Neural cell (in vitro differentiated cells): ENCODE measurements at regions not wholly inside any gene's neighbourhood (a gene's known extent, or its start where the extent isn't known, plus 50 kb on each side); places are given as distances from the start of the nearest gene placed in this dataset.

Experiments used
- H2AFZ ChIP-seq: fragments of 200-600, 300-800 bp; sonication (generic), shearing (Covaris generic); 2 replicates; pipeline ENCODE4 v1.6.0; 2014; ENCODE audit warnings: low read depth, mild to moderate bottlenecking, antibody characterized with exemption, low read length, moderate library complexity
- H3F3A ChIP-seq: fragments of 200-600 bp; shearing (Covaris generic); 2 replicates; pipeline ENCODE4 v1.6.1; 2016; ENCODE audit warnings: mild to moderate bottlenecking, moderate library complexity, mixed read lengths, antibody characterized with exemption, low read length; ENCODE audit not compliant: insufficient read depth, poor library complexity, severe bottlenecking
- H3K27ac ChIP-seq: fragments of 200-600, 300-800 bp; sonication (generic), shearing (Covaris generic); 2 replicates; pipeline ENCODE4 v1.5.1; 2014; ENCODE audit warnings: mild to moderate bottlenecking, low read length, moderate library complexity
- H3K27me3 ChIP-seq: fragments of 300-800, 200-600 bp; sonication (generic), shearing (Covaris generic); 2 replicates; pipeline ENCODE4 v1.6.0; 2014; ENCODE audit warnings: mild to moderate bottlenecking, low read depth, low read length, moderate library complexity; ENCODE audit not compliant: insufficient read depth
- H3K36me3 ChIP-seq: fragments of 300-800, 200-600 bp; sonication (generic), shearing (Covaris generic); 2 replicates; pipeline ENCODE4 v1.5.1; 2014; ENCODE audit warnings: mild to moderate bottlenecking, antibody characterized with exemption, low read length, moderate library complexity; ENCODE audit not compliant: insufficient read depth
- H3K4me2 ChIP-seq: fragments of 300-800, 200-600 bp; sonication (generic), shearing (Covaris generic); 2 replicates; pipeline ENCODE4 v1.6.0; 2014; ENCODE audit warnings: mild to moderate bottlenecking, low read length
- H3K4me3 ChIP-seq: fragments of 300-800, 200-600 bp; sonication (generic), shearing (Covaris generic); 2 replicates; pipeline ENCODE4 v1.5.1; 2014; ENCODE audit warnings: mild to moderate bottlenecking, low read length, moderate library complexity
- H3K79me2 ChIP-seq: fragments of 200-600 bp; shearing (Covaris generic); replicated peaks from 2 replicates; pipeline ENCODE4 v1.6.0; 2014; ENCODE audit warnings: mild to moderate bottlenecking, low read length, moderate library complexity; ENCODE audit not compliant: insufficient read depth
- H3K9ac ChIP-seq: fragments of 300-800, 200-600 bp; sonication (generic), shearing (Covaris generic); 2 replicates; pipeline ENCODE4 v1.6.1; 2016; ENCODE audit warnings: mild to moderate bottlenecking, low read length, mixed read lengths
- H3K9me2 ChIP-seq: fragments of 200-600 bp; shearing (Covaris generic); 2 replicates; pipeline ENCODE4 v1.6.1; 2016; ENCODE audit warnings: mild to moderate bottlenecking, low read length, mixed read lengths; ENCODE audit not compliant: insufficient read depth
- H3K9me3 ChIP-seq: fragments of 200-600, 300-800 bp; sonication (generic), shearing (Covaris generic); 2 replicates; pipeline ENCODE4 v1.6.1; 2016; ENCODE audit warnings: mild to moderate bottlenecking, mixed run types, low read length, moderate library complexity, mixed read lengths
- H4K20me1 ChIP-seq: fragments of 200-600 bp; shearing (Covaris generic); 2 replicates; pipeline ENCODE4 v1.6.1; 2016; ENCODE audit warnings: mild to moderate bottlenecking, mixed run types; ENCODE audit not compliant: insufficient read depth
- EP300 ChIP-seq: fragments of 450-650 bp; conservative IDR thresholded peaks from 2 replicates; pipeline ENCODE4 v1.6.1; 2014; ENCODE audit warnings: antibody characterized with exemption, mild to moderate bottlenecking, moderate library complexity; ENCODE audit not compliant: poor library complexity, severe bottlenecking
- EZH2 ChIP-seq: fragments of 200-600, 300-800 bp; shearing (Covaris generic), sonication (generic); IDR thresholded peaks from 2 replicates; pipeline ENCODE4 v1.6.1; 2014; ENCODE audit warnings: antibody characterized with exemption, low read length, borderline replicate concordance, mild to moderate bottlenecking; ENCODE audit not compliant: insufficient read depth, poor library complexity, severe bottlenecking
- MXI1 ChIP-seq: fragments of 450-650 bp; conservative IDR thresholded peaks from 2 replicates; pipeline ENCODE4 v1.6.1; 2014; ENCODE audit warnings: antibody characterized with exemption, mild to moderate bottlenecking; ENCODE audit not compliant: poor library complexity, severe bottlenecking
- POLR2AphosphoS5 ChIP-seq: IDR thresholded peaks from 2 replicates; pipeline ENCODE4 v1.6.1; 2012
- RAD21 ChIP-seq: fragments of 450-650 bp; conservative IDR thresholded peaks from 2 replicates; pipeline ENCODE4 v1.6.1; 2014; ENCODE audit warnings: antibody characterized with exemption, mild to moderate bottlenecking, moderate library complexity
- SMC3 ChIP-seq: fragments of 450-650 bp; conservative IDR thresholded peaks from 2 replicates; pipeline ENCODE4 v1.6.1; 2014; ENCODE audit warnings: antibody characterized with exemption, mild to moderate bottlenecking, moderate library complexity; ENCODE audit not compliant: poor library complexity
- TAF1 ChIP-seq: IDR thresholded peaks from 2 replicates; pipeline ENCODE4 v1.6.1; 2012; ENCODE audit warnings: low read depth
- TF ChIP-seq, protein P1 (sequence below): fragments of 450-650 bp; IDR thresholded peaks from 2 replicates; pipeline ENCODE4 v1.5.1; 2014; ENCODE audit warnings: antibody characterized with exemption, mild to moderate bottlenecking, moderate library complexity; ENCODE audit not compliant: poor library complexity, severe bottlenecking
- TF ChIP-seq, protein P2 (sequence below): IDR thresholded peaks from 2 replicates; pipeline ENCODE4 v1.6.1; 2012; ENCODE audit warnings: borderline replicate concordance

DNA sequence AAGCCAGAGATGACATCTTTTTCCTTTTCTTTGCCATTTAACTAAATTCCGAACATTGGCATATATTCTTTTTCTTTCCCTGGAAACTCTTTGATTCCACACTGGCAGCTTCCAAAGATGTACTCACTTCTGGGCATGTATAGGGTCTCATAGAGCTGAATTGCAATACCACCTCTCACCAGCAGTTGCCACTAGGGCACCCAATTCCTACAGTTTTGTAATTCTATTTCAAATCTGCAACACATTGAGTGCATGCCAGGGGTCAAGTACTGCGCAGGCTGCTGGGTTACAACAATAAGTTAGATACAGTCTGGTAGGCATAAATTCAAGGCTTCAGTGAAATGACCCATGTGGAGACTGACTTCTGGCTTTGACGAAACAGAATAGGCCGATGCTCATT, 208.8 kb upstream of the NLRP1 start:
- Histone ChIP-seq H3K4me2 (no peak overlapping the region), H3K79me2 (no peaks in the 10 kb centered on the region), H3K9me2 (no peaks in the 10 kb centered on the region), H2AFZ (no peak overlapping the region), H3K4me3 (no peak overlapping the region), H3K9me3 (no peaks in the 10 kb centered on the region), H3K9ac (no peak overlapping the region), H3K27ac (no peak overlapping the region), H4K20me1 (no peaks in the 10 kb centered on the region), H3F3A (no peaks in the 10 kb centered on the region), H3K27me3 (no peaks in the 10 kb centered on the region), H3K36me3 (no peaks in the 10 kb centered on the region)
- TF ChIP-seq POLR2AphosphoS5 (no peak), SMC3 (no peak), MXI1 (no peak), RAD21 (no peak)

DNA sequence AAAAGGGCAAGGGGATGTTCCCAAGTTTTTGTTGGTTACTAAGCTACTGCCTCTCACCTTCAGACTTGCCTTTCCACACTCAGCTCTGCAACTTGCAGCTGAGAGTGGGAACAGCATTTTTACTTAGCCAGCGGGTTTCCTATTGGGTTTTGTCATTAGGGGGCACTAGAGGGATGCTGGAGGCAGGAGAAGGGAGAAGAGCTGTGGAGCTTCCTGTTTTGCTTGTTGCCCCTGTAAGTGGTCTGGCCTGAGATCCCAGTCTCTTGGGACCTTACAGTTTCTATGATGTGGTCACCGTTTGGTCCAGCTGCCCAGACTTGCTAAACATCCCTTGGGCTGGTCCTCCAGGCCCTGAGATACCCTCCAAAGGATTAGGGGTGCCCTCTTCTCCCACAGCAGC, 209.6 kb upstream of the NLRP1 start:
- Histone ChIP-seq H3F3A (no peaks in the 10 kb centered on the region), H3K27me3 (no peaks in the 10 kb centered on the region), H3K9me3 (no peaks in the 10 kb centered on the region), H3K4me2 (no peak overlapping the region), H3K27ac (no peak overlapping the region), H3K9ac (no peak overlapping the region), H2AFZ (no peak overlapping the region), H3K4me3 (no peak overlapping the region), H3K79me2 (no peaks in the 10 kb centered on the region), H3K36me3 (no peaks in the 10 kb centered on the region), H4K20me1 (no peaks in the 10 kb centered on the region), H3K9me2 (no peaks in the 10 kb centered on the region)
- TF ChIP-seq MXI1 (no peak), POLR2AphosphoS5 (no peak), TAF1 (no peak), EZH2 (no peak), RAD21 (no peak), EP300 (no peak), SMC3 (no peak)
- TF ChIP-seq, protein P1, sequence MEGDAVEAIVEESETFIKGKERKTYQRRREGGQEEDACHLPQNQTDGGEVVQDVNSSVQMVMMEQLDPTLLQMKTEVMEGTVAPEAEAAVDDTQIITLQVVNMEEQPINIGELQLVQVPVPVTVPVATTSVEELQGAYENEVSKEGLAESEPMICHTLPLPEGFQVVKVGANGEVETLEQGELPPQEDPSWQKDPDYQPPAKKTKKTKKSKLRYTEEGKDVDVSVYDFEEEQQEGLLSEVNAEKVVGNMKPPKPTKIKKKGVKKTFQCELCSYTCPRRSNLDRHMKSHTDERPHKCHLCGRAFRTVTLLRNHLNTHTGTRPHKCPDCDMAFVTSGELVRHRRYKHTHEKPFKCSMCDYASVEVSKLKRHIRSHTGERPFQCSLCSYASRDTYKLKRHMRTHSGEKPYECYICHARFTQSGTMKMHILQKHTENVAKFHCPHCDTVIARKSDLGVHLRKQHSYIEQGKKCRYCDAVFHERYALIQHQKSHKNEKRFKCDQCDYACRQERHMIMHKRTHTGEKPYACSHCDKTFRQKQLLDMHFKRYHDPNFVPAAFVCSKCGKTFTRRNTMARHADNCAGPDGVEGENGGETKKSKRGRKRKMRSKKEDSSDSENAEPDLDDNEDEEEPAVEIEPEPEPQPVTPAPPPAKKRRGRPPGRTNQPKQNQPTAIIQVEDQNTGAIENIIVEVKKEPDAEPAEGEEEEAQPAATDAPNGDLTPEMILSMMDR, result no peak
- TF ChIP-seq, protein P2, sequence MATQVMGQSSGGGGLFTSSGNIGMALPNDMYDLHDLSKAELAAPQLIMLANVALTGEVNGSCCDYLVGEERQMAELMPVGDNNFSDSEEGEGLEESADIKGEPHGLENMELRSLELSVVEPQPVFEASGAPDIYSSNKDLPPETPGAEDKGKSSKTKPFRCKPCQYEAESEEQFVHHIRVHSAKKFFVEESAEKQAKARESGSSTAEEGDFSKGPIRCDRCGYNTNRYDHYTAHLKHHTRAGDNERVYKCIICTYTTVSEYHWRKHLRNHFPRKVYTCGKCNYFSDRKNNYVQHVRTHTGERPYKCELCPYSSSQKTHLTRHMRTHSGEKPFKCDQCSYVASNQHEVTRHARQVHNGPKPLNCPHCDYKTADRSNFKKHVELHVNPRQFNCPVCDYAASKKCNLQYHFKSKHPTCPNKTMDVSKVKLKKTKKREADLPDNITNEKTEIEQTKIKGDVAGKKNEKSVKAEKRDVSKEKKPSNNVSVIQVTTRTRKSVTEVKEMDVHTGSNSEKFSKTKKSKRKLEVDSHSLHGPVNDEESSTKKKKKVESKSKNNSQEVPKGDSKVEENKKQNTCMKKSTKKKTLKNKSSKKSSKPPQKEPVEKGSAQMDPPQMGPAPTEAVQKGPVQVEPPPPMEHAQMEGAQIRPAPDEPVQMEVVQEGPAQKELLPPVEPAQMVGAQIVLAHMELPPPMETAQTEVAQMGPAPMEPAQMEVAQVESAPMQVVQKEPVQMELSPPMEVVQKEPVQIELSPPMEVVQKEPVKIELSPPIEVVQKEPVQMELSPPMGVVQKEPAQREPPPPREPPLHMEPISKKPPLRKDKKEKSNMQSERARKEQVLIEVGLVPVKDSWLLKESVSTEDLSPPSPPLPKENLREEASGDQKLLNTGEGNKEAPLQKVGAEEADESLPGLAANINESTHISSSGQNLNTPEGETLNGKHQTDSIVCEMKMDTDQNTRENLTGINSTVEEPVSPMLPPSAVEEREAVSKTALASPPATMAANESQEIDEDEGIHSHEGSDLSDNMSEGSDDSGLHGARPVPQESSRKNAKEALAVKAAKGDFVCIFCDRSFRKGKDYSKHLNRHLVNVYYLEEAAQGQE, result no peak

DNA sequence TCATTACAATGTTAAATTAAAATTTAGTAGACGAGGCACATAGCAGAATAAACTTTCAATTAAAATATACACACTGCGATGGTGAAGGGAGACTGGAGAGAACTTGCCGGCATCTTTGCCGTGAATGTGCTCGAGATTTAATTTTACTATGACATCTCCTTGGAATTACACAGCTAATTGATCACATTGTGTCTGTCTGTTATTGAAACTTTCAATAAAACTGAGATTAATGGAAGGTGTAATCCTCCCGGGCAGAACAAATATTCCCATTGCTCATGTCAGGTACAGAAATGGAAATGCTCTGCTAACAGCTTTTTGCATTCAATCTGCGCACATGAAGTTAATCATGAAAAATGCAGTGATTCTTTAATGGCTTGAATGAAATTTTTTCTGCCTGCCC, 210.1 kb upstream of the NLRP1 start:
- Histone ChIP-seq H3K79me2 (no peaks in the 10 kb centered on the region), H3K9me2 (no peaks in the 10 kb centered on the region), H2AFZ (no peak overlapping the region), H3F3A (no peaks in the 10 kb centered on the region), H3K9me3 (no peaks in the 10 kb centered on the region), H4K20me1 (no peaks in the 10 kb centered on the region), H3K9ac (no peak overlapping the region), H3K27me3 (no peaks in the 10 kb centered on the region), H3K36me3 (no peaks in the 10 kb centered on the region), H3K4me3 (no peak overlapping the region), H3K4me2 (no peak overlapping the region), H3K27ac (no peak overlapping the region)
- TF ChIP-seq SMC3 (no peak), POLR2AphosphoS5 (no peak), TAF1 (no peak), RAD21 (no peak), EZH2 (no peak), MXI1 (no peak), EP300 (no peak)
- TF ChIP-seq, protein P1, result no peak
- TF ChIP-seq, protein P2, result no peak
